ENCODE measurements at regions not wholly inside any gene's neighbourhood (a gene's known extent, or its start where the extent isn't known, plus 50 kb on each side); places are given as distances from the start of the nearest gene placed in this dataset.

DNA sequence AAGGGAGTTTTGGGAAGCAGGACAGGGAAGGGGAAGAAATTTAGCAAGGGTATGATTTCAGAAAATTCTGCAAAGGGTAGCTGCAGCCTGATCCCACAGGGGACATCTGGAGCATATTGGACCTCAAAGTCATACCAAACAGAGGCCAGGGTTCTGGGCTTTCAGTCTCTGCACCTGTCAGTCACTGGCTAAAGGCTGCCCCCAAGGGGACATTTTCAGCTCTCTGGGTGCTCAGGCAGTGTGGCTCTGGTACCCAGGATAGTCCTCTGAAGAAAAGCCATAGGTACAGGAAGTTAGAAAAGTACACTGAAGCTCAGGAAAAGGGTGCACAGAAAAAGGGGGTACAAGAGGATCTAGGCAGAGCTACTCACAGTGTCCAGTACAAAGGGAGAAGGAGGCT is 149.2 kb downstream of the INSIG2 start:
- ChIA-PET POLR2A (ENCODE audit: low non-redundant PET) (no interaction called here), CTCF (no interaction called here)
- no peak overlapping the region for H3K27ac ChIP-seq
- no peak for TF ChIP-seq CTCF (conservative IDR thresholded peaks at IDR 0.05; ENCODE audit: low read depth)
- no peak for DNase-seq (ENCODE audit: low spot score)

GRCh38 chr2:118232796-118233195 is 144.5 kb downstream of the INSIG2 start:
- no peak for TF ChIP-seq CTCF (conservative IDR thresholded peaks at IDR 0.05; ENCODE audit: low read depth)
- no peak for DNase-seq (ENCODE audit: low spot score)
- H3K27ac ChIP-seq = no peak overlapping the region
- POLR2A ChIA-PET (ENCODE audit: low non-redundant PET) = no interaction called here
- CTCF ChIA-PET = no interaction called here

DNA sequence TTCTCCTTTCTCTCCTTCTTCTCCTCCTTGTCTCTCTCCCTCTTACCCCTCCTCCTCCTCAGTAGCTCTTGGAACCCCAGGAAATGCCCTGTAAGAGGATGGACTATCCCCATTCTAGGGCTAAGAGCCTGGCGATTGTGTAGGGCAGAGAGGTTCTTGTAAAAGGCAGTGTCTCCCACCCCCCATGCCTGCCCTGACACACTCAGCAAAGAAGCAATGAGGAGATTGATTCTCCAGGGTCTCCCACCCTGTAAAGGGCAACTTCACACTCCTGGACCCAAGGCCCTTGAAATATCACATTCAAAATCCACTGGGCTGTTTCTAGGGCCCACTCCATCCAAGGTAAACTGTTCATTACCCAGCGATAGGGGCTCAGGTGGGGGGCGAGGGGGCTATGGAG is 144.1 kb downstream of the INSIG2 start:
- DNase-seq (ENCODE audit: low spot score) = no peak
- POLR2A ChIA-PET (ENCODE audit: low non-redundant PET) = no interaction called here
- CTCF ChIA-PET = no interaction called here
- no peak for TF ChIP-seq CTCF (conservative IDR thresholded peaks at IDR 0.05; ENCODE audit: low read depth)
- no peak overlapping the region for H3K27ac ChIP-seq

- H3K27ac ChIP-seq = no peak overlapping the region
- no peak for DNase-seq (ENCODE audit: low spot score)
- no peak for TF ChIP-seq CTCF (conservative IDR thresholded peaks at IDR 0.05; ENCODE audit: low read depth)
- CTCF ChIA-PET = no interaction called here
- POLR2A ChIA-PET (ENCODE audit: low non-redundant PET) = no interaction called here
Measured at GRCh38 chr2:118231759-118232158, 143.5 kb downstream of the INSIG2 start.

DNA sequence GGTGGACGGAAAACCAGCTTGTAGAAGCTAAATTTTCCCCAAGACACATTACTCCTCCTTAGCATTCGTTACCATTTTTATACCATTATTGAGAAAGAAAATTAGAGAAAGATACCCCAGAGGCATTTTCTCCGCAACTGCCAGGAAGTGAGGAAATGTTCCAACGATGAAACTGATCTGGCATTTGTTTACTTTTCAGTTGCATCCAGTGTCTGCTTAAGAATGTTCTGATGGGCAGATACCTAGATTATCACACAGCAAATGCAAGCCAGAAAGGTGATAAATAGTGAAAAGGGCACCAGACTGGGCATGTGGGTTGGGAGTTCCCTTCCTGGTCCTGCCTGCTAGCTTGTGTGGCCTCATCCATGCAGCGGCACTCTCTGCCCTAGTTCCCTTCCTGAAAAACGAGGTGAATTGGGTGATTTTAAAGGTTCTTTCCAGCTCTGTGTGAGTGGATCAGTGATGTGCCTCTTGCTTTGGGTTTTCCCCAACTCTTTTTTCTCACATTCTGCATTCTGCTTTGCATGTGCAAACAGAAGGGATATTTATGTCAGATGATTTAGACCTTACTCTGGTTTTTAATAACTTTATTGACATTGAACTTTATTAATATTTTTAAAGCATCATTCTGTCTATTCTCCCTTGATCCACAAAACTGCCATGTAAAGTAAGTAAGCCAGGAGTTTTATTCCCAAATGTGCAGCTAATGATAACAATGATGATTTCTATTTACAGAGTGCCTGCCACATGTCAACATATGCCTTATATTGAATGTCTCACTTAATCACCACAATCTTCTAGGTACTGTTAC is 139.6 kb downstream of the INSIG2 start:
- DNase-seq (ENCODE audit: low spot score) = no peak
- H3K27ac ChIP-seq = no peak overlapping the region
- POLR2A ChIA-PET (ENCODE audit: low non-redundant PET) = interaction anchor here (0.7 kb wide), 1 partner anchor 15 kb away, joined by 4 read pairs; no protein-coding TSS in a partner anchor
- TF ChIP-seq CTCF (conservative IDR thresholded peaks at IDR 0.05; ENCODE audit: low read depth) = no peak
- CTCF ChIA-PET = interaction anchor here (0.6 to 1.0 kb wide), 4 partner anchors 11 to 244 kb away, joined by 3 to 4 read pairs (median 4); no protein-coding TSS in a partner anchor

GRCh38 chr2:118225666-118226065 is 137.4 kb downstream of the INSIG2 start:
- CTCF ChIA-PET = interaction anchor here (0.5 kb wide), 1 partner anchor 174 kb away, joined by 3 read pairs; no protein-coding TSS in a partner anchor

More at GRCh38 chr2:118225666-118226065, 137.4 kb downstream of the INSIG2 start:
- POLR2A ChIA-PET (ENCODE audit: low non-redundant PET) = no interaction called here
- DNase-seq (ENCODE audit: low spot score) = no peak
- H3K27ac ChIP-seq = no peak overlapping the region
- no peak for TF ChIP-seq CTCF (conservative IDR thresholded peaks at IDR 0.05; ENCODE audit: low read depth)

Measured in RWPE1 (cell line).